ENCODE measurements at regions not wholly inside any gene's neighbourhood (a gene's known extent, or its start where the extent isn't known, plus 50 kb on each side); places are given as distances from the start of the nearest gene placed in this dataset.
"Not testable (repeated sequence)": the region's sequence is repeated elsewhere in the genome, so short reads cannot be mapped to it uniquely, and the experiment has no call there.

- WGBS, 2 donors (ENCODE audit: low coverage in 1 of 2): 42 to 60% methylated on average over 3 to 12 of the region's 12 CpGs
- Histone ChIP-seq H3K9me3 (no peaks in the 10 kb centered on the region), H3K27ac (no peak overlapping the region), H3K4me3 (no peak overlapping the region), H3K4me1 (peaks cover 0 to 15% (median 7%) of the 10 kb centered on the region in 4 donors), H3K27me3 (no peaks in the 10 kb centered on the region), H3K36me3 (no peaks in the 10 kb centered on the region)
- intact Hi-C loops (cut with DNase I; ENCODE audit: low total_unique reads) (no loop called here), in situ Hi-C loops (cut with MboI; ENCODE audit: low pct_ligation_motif_present in 1 of 4, low pct_unique_long_range_greater_than_20kb in 1 of 4, low sequenced_read_pairs in 3 of 4) (no loop called here)
- TF ChIP-seq POLR2AphosphoS5 (IDR thresholded peaks at IDR 0.05): no peak
- TF ChIP-seq POLR2A (IDR thresholded peaks at IDR 0.05): no peak
- TF ChIP-seq CTCF (IDR thresholded peaks at IDR 0.05): no peak
- no peak for TF ChIP-seq EP300 (IDR thresholded peaks at IDR 0.05; ENCODE audit: low read depth)
- no peak for DNase-seq
These were observed 177.1 kb downstream of the RNF144A start for GRCh38 chr2:7094231-7094741.

- H3K27me3 ChIP-seq: no peaks in the 10 kb centered on the region
- no peak for DNase-seq
- no peak overlapping the region for H3K27ac ChIP-seq
- in situ Hi-C loops (cut with MboI; ENCODE audit: low pct_ligation_motif_present in 1 of 4, low pct_unique_long_range_greater_than_20kb in 1 of 4, low sequenced_read_pairs in 3 of 4) (no loop called here), intact Hi-C loops (cut with DNase I; ENCODE audit: low total_unique reads) (no loop called here)
- TF ChIP-seq CTCF (IDR thresholded peaks at IDR 0.05): no peak
- no peak for TF ChIP-seq POLR2A (IDR thresholded peaks at IDR 0.05)
- no peak for TF ChIP-seq POLR2AphosphoS5 (IDR thresholded peaks at IDR 0.05)
- no peak for TF ChIP-seq EP300 (IDR thresholded peaks at IDR 0.05; ENCODE audit: low read depth)
- no peak overlapping the region for H3K4me3 ChIP-seq
- H3K9me3 ChIP-seq: no peaks in the 10 kb centered on the region
- 78% methylated on average over 20 of the region's 20 CpGs; no CpG with 5 or more reads in 1 of the 2 donors for WGBS, 2 donors (ENCODE audit: low coverage in 1 of 2)
- no peaks in the 10 kb centered on the region for H3K36me3 ChIP-seq
- peaks cover 0 to 15% (median 7%) of the 10 kb centered on the region in 4 donors for H3K4me1 ChIP-seq
These were observed 179.6 kb downstream of the RNF144A start for GRCh38 chr2:7096726-7097352.

GRCh38 chr2:7097353-7097895 lies 180.2 kb downstream of the RNF144A start:
- TF ChIP-seq POLR2A (IDR thresholded peaks at IDR 0.05) (no peak), CTCF (IDR thresholded peaks at IDR 0.05) (peak; percentile 89 to 99 (median 96)), POLR2AphosphoS5 (IDR thresholded peaks at IDR 0.05) (no peak), EP300 (IDR thresholded peaks at IDR 0.05; ENCODE audit: low read depth) (no peak)
- intact Hi-C loops (cut with DNase I; ENCODE audit: low total_unique reads): no loop called here
- Histone ChIP-seq H3K27ac (no peak overlapping the region), H3K4me1 (peaks cover 0 to 15% (median 7%) of the 10 kb centered on the region in 4 donors), H3K9me3 (no peaks in the 10 kb centered on the region), H3K27me3 (no peaks in the 10 kb centered on the region), H3K4me3 (peak overlapping the region in 1 of 4 donors; percentile 5), H3K36me3 (no peaks in the 10 kb centered on the region)
- in situ Hi-C loops (cut with MboI; ENCODE audit: low pct_ligation_motif_present in 1 of 4, low pct_unique_long_range_greater_than_20kb in 1 of 4, low sequenced_read_pairs in 3 of 4): no loop called here
- peak; percentile 77 for DNase-seq
- WGBS, 2 donors (ENCODE audit: low coverage in 1 of 2): 2% methylated on average over 18 of the region's 18 CpGs; no CpG with 5 or more reads in 1 of the 2 donors

GRCh38 chr2:7098816-7099215 lies 181.6 kb downstream of the RNF144A start:
- no peak overlapping the region for H3K4me3 ChIP-seq
- H3K36me3 ChIP-seq: no peaks in the 10 kb centered on the region
- in situ Hi-C loops (cut with MboI; ENCODE audit: low pct_ligation_motif_present in 1 of 4, low pct_unique_long_range_greater_than_20kb in 1 of 4, low sequenced_read_pairs in 3 of 4): no loop called here
- intact Hi-C loops (cut with DNase I; ENCODE audit: low total_unique reads): no loop called here
- WGBS, 2 donors (ENCODE audit: low coverage in 1 of 2): 86 to 100% methylated on average over 1 to 4 of the region's 4 CpGs
- no peak overlapping the region for H3K27ac ChIP-seq
- TF ChIP-seq CTCF (IDR thresholded peaks at IDR 0.05): no peak
- no peak for TF ChIP-seq EP300 (IDR thresholded peaks at IDR 0.05; ENCODE audit: low read depth)
- TF ChIP-seq POLR2AphosphoS5 (IDR thresholded peaks at IDR 0.05): no peak
- TF ChIP-seq POLR2A (IDR thresholded peaks at IDR 0.05): no peak
- H3K27me3 ChIP-seq: no peaks in the 10 kb centered on the region
- no peaks in the 10 kb centered on the region for H3K9me3 ChIP-seq
- H3K4me1 ChIP-seq: peaks cover 0 to 15% (median 7%) of the 10 kb centered on the region in 4 donors
- DNase-seq: no peak

- H3K27me3 ChIP-seq; intact Hi-C loops (cut with DNase I; ENCODE audit: low total_unique reads); H3K27ac ChIP-seq; H3K36me3 ChIP-seq; H3K9me3 ChIP-seq; H3K4me3 ChIP-seq; H3K4me1 ChIP-seq; in situ Hi-C loops (cut with MboI; ENCODE audit: low pct_ligation_motif_present in 1 of 4, low pct_unique_long_range_greater_than_20kb in 1 of 4, low sequenced_read_pairs in 3 of 4); DNase-seq: not testable (repeated sequence)
- 70 to 72% methylated on average over 4 of the region's 4 CpGs for WGBS, 2 donors (ENCODE audit: low coverage in 1 of 2)
These were observed 182.5 kb downstream of the RNF144A start for GRCh38 chr2:7099687-7100086.
